M059J (cell line): ENCODE measurements at regions not wholly inside any gene's neighbourhood (a gene's known extent, or its start where the extent isn't known, plus 50 kb on each side); places are given as distances from the start of the nearest gene placed in this dataset.
A peak's percentile ranks its signal among the peaks of the same experiment; 100 is the strongest.
"Not testable (repeated sequence)": the region's sequence is repeated elsewhere in the genome, so short reads cannot be mapped to it uniquely, and the experiment has no call there.

Experiments used
- DNase-seq: peaks from one replicate; pipeline ENCODE4 v3.0.0-alpha.2; 2012; ENCODE audit warnings: low read depth

GRCh38 chr4:9702696-9703095 lies 78.7 kb upstream of the DRD5 start:
- DNase-seq: not testable (repeated sequence)

GRCh38 chr4:9703391-9703790 lies 78.0 kb upstream of the DRD5 start:
- DNase-seq: peak; percentile 32

- not testable (repeated sequence) for DNase-seq
These were observed 77.3 kb upstream of the DRD5 start for GRCh38 chr4:9704126-9704525.

- no peak for DNase-seq
These were observed 76.7 kb upstream of the DRD5 start for GRCh38 chr4:9704551-9705332.

GRCh38 chr4:9707281-9707680 lies 74.2 kb upstream of the DRD5 start:
- peak; percentile 17 for DNase-seq

- not testable (repeated sequence) for DNase-seq
These were observed 73.5 kb upstream of the DRD5 start for GRCh38 chr4:9707936-9708335.

- DNase-seq: no peak
These were observed 71.7 kb upstream of the DRD5 start for GRCh38 chr4:9709724-9710123.

- not testable (repeated sequence) for DNase-seq
These were observed 66.2 kb upstream of the DRD5 start for GRCh38 chr4:9715271-9715670.

- no peak for DNase-seq
These were observed 65.3 kb upstream of the DRD5 start for GRCh38 chr4:9716093-9716492.

- DNase-seq: not testable (repeated sequence)
These were observed 63.0 kb upstream of the DRD5 start for GRCh38 chr4:9718246-9718939.

- not testable (repeated sequence) for DNase-seq
These were observed 59.3 kb upstream of the DRD5 start for GRCh38 chr4:9722131-9722530.
